Amniotic epithelial cell (primary cell): ENCODE measurements at regions not wholly inside any gene's neighbourhood (a gene's known extent, or its start where the extent isn't known, plus 50 kb on each side); places are given as distances from the start of the nearest gene placed in this dataset.
"Not testable (repeated sequence)": the region's sequence is repeated elsewhere in the genome, so short reads cannot be mapped to it uniquely, and the experiment has no call there.

Source experiments
- DNase-seq: peaks from one replicate; pipeline ENCODE4 v3.0.0-alpha.2; 2010; ENCODE audit warnings: low read depth

DNA sequence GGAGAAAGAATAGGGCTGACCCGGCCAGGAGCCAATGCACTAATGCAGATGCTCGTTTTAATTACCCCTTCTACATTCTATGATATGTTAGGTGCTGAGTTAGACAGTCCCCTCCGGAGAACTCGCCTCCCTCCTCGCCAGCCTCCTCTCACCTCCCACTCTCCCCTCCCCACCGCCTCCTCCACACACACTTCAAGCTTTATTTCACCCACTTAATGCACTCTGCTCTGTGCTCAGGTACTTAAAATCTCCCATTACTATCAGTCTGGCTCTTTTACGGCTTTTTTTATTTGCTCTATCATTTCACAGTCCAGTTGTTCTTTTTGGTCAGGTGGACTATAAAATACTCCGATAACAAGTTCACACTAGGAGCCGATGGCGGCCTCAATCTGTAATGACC lies 231.6 kb downstream of the TEX36 start:
- no peak for DNase-seq

DNA sequence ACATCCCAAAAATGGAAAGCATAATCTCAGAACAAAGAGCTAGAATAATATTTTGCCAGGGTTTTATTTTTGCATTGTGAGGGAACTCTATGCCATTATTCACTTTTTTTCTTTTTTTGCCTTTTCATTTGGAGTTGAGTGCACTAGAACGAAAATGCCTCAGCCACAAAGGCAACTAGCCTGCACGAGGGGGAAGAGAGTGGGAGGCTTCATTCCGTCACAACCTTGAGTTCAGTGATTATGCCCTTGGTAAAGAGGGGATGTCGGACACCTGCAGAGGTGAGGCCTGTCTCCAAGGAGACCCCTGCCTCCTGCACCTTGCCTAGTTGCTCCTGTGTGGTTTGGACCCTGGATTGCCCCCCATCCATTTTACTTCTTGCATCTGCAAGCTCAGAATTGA lies 232.7 kb downstream of the TEX36 start:
- DNase-seq = no peak

DNA sequence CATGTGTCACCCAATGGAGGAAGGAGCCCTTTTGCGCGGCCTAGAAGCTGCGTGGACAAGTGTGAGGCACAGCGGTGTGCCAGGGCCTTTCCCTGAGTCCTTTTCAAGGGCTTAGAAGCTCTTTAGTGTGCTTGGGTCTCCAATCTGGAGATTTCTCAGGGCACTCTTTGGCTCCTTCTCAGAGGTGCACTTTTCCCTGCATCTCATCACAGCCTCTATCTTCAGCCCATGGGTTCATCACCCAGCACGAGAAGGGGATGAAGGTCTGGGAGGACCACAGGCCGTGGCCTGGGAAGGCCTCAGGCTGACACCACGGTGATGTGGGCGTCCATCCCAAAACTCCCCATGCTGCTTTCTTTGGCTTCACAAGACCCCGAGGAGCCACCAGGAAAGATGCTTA lies 233.4 kb downstream of the TEX36 start:
- DNase-seq = no peak

DNA sequence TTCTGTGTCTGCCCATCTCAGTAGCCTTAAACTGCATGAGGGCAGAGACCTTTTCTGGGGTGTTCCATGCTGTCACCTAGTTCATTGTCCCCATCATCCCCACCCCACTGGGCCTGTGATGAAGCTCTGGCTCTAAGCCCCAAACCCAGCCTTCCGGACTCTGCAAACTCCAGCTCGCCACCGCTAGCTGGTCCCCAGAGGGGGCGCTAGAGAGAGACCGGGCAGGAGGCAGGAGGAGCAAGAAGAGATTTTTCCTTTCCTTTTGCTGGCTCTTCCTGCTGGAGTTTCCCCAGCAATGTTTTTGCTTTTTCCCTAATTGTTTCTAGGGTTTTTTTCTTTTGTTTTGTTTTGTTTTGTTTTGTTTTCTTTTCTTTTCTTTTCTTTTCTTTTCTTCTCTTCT lies 234.4 kb downstream of the TEX36 start:
- no peak for DNase-seq

DNA sequence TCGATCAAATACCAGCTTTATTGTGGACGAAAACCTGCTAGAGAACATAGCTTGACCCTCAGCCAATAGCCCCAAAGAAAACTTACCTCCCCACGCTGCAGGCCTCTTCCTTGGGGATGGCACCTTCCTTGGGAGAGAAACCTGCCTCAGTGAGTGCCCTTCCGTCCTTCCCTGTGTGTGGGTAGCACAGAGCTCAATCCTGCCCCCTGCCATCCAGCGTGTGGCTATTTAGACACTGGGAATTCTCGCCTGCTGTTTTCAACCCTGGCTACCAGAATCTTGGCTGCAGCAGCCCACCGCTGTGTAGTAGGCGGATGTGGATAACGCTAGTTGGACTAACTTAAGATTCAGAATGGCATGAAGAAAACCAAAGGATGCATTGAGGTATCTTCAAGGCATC lies 238.2 kb downstream of the TEX36 start:
- no peak for DNase-seq

DNA sequence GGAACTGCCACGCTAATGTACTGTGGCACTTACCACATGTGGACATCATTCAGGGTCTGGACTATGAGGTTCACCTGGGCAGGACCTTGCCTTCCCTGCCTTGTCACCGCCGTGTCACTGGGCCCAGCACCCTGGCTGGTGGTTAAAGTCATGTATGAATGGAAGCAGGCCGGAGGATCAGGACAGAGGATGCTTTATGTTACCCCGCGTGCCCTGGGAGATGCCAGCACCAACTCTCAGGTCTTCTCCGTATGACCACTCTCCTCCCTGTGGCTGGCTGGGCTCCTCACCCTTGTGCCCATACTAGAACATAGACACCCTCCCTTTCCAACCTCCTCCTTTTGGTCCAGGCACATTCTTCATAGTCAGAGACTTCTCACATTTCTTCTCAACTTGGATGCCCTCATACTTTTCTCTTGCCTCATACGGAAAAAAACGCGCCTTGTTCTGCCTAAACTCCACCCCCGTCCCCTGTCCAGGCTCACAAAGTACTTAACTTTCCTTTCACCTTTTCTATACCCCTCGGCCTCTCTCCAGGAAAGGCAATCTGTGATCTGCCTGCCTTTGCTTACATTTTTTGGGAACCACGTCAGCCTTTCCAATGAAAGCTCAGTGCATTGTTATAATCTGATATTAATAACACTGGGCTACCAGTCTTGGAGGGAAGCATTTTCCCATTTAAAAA lies 240.0 kb downstream of the TEX36 start:
- no peak for DNase-seq

DNA sequence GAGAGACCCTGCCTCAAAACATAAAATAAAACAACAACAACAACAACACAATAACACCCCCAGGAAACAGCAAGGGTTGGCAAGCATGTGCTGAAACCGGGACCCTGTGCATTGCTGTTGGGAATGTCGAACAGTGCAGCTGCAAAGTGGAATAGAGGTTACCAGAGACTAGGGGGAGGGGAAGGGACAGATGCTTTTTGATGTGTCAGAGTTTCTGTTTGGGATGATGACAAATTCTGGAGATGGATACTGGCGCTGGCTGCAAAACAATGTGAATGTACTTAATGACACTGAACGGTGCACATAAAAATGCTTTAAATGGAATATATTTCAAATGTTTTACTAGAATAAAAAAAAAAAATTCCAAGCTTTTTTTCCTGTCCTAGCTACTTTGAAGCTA lies 241.8 kb downstream of the TEX36 start:
- no peak for DNase-seq

DNA sequence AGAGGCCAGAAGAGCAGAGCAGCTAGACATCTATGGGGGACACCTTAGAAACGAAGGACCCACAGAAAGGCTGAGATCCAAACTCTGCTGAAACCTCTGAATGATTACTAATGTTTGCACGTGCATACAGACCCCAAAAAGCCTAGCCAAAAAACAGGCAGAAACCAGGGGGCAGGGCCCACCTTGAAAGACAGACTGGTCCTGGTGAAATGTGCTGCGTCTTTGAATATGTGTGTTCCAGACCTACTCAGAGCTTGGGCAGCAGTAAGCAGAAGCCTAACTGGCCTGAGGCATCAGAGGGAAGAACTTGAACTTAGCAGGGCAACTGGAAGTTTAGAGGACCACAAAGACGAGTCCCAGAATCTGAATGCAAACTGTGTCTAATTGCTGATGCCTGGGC lies 251.8 kb downstream of the TEX36 start:
- DNase-seq = no peak

DNA sequence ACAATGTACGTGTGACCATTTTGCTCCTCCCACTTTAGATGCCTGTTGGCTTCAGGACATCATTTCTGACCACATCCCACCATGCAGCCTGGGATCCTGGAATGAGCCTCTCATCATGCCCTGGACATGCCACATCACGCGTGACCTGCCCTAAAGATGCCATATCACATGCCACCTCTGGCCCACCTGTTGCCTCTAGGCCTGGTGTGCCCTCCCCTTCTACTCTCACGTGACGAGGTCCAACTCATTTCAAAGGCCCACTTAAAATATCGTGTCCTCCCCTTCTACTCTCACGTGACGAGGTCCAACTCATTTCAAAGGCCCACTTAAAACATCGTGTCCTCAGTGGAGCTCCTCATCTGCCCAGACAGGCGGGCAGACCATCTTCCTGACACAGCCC lies 254.9 kb downstream of the TEX36 start:
- DNase-seq = no peak

DNA sequence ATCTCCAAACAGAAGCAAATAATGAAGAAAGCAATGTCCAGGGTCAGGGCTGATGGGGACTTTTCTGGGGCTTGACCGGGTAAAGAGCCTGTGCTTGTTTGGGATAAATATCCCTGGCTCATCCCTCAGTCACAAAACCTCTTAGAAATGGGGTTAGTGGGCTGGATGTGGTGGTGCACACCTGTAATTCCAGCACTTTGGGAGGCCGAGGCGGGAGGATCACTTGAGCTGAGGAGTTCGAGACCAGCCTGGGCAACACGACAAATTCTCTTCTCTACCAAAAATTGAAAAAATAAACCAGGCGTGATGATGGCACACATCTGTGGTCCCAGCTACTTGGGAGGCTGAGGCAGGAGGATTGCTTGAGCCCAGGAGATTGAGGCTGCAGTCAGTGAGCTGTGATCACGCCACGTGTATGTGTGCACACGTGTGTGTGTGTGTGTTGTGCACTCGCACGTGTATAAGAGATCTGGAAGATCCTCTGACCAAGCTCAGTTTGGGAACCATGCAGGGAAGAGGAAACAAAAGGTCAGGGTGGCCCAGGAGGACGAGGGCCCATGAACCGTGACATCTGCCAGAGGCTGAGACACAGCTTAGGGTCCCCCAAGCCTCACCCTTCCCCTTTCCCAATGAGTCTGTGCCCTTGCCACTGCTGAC lies 258.6 kb downstream of the TEX36 start:
- DNase-seq = no peak

DNA sequence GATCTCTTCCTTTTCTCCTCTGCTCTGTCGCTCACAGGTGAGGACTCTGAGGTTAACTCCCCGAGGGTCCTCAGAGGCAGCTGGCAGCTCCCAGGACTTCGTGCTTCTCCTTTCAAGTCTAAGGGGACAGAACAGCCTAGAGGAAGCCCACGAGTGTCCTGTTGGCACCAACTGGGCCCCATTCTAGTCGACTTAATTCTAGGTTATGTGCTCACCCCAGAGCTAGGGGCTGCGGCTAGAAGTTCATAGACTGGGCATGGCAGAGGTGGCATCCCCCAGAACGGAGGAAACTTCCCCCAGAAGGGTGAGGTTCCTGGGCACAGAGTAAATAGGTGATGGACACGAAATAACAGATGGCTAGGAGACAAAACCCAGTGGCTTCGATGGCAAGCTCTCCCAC lies 259.4 kb downstream of the TEX36 start:
- no peak for DNase-seq

DNA sequence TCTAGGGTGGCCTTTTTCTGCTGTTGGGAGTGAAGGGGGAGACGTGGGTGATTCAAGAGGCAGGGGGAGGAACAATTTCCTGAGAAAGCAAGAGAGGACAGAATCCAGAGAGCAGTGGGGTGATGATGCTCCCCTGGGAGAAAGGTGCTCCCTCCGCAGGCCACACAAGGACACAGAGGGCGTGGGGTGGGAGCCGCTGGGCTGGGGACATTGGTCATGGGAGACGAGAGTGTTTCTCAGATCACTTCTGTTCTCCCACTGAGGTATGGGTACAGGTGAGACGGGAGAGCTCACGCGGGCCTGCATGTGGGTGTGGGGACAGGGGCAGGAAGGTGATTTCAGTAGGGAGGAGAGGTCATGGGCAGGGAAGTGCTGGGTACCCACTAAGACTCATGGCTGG lies 259.5 kb upstream of the CTBP2 start:
- no peak for DNase-seq

DNA sequence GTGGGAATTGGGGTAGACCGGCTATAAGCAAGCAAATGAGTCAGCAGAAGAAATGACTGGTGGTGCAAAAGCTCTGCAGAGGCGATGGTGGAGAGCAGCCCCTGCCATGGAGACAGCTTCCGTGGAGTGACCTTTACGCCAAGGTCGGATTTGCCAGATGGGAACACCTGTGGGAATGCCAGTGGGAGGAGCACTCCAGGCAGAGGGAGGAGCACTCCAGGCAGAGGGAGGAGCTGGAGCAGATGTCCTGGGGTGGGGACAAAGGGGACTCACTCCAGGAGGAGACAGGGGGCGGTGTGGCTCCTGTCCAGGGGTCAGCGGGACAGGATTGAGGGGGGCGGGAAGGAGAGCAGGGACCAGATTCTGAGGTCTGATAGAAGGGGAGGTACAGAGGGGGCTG lies 258.8 kb upstream of the CTBP2 start:
- no peak for DNase-seq

DNA sequence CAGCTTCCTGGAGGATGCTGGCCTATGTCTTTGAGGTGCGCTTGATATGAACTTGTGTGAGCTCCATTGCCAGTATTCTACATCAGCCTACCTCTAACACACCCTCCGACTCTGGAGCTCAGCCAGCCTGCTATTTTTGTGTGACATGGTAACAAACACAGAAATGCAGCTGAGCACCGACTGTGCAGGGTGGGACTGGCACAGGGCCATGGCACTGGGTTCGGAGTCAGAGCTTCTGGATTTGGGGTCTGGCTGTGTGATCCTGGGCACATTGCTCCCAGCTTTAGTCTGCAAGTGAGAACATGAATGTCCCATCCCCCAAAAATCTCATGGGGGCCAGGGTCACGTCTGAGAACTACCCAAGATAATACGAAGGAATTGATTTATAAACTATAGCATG lies 257.2 kb upstream of the CTBP2 start:
- no peak for DNase-seq

DNA sequence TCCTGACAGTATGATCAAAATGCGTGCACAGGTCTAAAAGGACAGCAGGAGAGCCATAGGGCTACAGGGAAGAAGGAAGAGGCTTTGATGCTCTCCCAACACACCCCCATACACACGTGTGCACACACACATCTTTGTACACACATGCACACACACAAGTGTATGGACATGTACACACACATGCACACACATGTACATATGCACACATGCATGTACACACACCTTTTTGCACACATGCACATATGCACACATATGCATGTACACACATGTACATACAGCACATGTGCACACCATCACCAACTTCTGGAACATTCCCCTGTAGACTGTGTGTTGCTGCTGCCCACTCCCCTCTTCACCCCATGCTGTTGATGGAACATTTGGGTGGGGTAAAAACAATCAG lies 255.6 kb upstream of the CTBP2 start:
- no peak for DNase-seq

DNA sequence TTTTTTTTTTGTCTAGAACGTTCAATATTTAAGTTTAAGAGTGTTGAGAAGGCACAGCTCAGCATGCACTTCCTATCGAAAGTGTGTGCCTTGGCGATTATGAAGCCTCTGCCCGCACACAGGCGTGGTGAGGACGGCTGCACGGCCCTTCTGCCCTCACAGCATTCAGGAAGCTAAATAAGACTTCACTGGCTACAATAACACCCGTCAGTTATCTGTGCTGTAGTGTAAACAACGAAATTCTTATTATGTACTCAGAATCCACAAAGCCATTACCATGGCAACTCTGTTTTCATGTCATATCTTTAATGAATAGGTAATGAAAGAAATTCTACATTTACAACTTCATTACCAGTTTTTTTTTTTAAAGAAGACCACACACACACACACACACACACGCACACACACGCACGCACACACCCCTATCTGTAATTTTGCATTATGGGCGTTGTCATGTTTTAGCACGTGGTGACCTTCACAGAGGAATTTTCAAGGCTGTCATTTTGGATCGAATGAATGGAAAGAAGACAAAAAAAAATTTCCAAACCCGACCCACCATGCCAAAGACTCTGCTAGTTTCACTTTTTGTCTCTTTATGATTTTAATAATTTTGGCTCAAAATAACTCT lies 254.8 kb upstream of the CTBP2 start:
- peak; percentile 72 for DNase-seq

DNA sequence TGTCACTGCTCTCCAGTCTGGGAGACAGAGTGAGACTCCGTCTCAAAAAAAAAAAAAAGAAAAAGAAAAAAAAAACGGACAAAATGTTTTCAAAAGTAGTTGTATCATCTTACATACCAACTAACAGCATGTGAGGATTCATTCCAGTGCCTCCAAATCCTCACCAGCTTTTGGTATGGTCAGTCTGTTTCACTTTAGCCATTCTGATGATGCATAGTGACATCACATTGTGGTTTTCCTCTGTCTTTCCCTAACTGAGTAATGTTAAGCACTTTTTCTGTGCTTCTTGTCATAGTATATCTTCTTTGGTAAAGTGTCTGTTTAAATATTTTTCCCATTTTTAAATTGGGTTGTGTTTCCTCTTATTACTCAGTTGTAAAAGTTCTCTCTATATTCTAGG lies 251.4 kb upstream of the CTBP2 start:
- DNase-seq = peak; percentile 93

DNA sequence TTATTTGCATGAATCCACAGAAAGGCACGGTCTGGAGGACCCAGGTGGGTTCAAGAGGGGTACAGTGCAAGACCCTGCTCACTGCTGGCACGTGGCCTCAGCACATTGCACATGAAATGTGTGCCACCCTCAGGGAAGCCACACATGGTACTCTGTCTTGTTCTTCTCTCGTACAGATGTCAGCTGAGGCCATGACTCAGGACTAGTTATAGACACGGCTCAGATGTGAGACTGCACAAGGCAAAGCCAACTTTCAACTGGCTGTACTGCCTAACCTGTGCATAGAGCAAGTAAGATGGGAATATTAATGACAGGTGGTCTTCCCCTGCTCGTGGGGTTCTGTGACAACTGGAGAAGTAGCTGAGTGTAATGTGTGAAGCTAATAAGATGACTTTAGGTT lies 249.4 kb upstream of the CTBP2 start:
- DNase-seq = no peak

DNA sequence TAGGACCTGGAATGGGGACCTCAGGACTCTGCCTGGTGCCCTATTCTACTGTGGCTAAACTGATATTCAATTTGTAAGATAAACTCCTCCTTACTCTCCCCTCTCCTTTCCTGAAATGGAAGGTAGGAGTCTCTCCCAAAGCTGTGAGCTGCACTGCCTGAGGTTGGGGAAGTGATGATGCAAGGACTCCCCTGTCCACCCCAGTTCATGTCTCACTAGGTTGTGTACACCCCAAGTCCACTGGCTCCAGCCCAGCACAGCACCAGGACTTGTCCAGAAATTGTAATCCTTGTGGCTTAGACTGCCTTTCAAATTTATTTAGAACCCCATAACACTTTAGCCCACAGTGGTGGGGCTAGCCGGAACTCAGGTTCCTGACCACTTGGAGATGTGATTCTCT lies 247.2 kb upstream of the CTBP2 start:
- DNase-seq = no peak

DNA sequence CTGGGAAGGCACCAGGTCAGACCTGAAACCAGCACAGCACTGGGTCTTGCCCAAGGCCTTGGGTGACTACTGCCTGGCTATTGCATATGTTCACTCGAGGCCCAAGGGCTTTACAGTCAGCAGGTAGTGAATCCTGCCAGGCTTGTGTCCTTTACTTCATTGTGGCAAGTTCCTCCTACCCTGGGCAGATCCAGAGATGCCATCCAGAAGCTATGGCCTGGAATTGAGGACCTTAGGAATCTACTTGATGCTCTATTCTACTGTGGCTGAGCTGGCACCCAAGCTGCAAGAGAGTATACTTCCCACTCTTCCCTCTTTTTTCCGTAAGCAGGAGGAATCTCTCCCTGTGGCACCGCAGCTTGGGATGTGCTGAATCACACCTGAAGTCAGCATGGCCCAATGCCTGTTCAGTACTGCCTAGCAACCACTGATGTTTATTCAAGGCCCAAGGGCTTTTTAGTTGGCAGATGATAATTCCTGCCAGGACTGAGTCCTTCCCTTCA lies 246.7 kb upstream of the CTBP2 start:
- peak; percentile 58 for DNase-seq

DNA sequence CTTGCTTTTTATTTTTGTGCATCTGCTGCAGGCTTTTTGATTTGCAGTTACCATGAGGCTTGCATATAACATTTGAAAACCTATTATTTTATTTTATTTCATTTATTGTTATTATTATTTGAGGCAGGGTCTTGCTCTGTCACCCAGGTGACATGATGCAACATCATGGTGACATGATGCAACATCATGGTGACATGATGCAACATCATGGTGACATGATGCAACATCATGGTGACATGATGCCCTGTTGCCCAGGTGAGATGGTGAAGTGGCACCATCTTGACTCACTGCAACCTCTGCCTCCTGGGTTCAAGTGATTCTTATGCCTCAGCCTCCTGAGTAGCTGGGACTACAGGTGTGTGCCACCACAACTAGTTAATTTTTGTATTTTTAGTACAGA lies 244.5 kb upstream of the CTBP2 start:
- DNase-seq = not testable (repeated sequence)

DNA sequence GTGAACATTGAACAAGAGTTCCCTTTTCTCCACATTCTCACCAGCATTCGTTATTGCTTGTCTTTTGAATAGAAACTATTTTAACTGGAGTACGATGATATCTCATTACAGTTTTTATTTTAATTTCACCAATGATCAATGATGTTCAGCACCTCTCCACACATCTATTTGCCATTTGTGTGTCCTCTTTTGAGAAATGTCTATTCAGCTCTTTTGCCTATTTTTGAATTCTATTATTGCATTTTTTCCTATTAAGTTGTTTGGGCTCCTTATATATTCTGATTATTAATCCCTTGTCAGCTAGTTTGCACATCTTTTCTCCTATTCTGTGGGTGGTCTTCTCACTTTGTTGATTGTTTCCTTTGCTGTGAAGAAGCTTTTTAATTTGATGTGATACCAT lies 241.1 kb upstream of the CTBP2 start:
- DNase-seq = no peak

DNA sequence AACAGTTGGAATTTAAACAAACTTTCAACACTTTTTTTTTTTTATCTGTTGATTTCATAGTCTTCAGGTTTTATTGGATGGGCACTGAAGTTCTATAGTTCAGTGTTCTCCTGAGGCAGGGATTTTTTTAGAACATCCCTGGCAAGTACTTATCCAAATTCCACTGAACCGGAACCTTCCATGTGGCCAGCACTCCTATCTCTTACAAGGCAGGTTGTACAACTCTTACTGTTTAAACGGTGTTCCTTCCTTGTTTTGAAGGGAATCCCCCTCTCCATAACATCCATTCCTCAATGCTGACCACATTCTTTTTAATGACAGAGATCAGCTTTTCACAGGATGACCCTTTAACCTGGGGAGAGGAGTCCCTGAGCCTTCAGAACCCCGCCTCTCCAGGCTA lies 238.9 kb upstream of the CTBP2 start:
- no peak for DNase-seq

DNA sequence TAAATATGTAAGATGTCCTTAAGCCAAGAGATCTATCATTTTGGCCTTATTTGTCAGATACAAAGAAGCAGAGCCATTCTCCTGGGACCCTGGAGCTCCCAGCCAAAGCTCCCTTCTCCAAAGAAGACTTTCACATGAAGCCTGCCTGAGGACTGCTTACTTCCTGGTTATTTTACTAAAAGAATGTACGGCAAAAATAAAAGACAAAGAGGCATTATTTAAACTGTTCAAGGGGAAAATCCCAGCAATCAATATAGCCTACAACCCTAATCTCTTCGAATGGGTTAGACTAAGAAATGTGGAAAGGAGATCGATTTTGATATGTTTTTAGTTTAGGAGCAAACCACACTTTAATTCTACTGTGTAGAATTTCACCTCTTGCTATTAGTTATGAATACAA lies 237.9 kb upstream of the CTBP2 start:
- DNase-seq = no peak
